HUES48 (cell line): ENCODE measurements at regions not wholly inside any gene's neighbourhood (a gene's known extent, or its start where the extent isn't known, plus 50 kb on each side); places are given as distances from the start of the nearest gene placed in this dataset.

Source experiments
- H3K27ac ChIP-seq: one replicate; pipeline ENCODE4 v1.7.0; 2013; ENCODE audit warnings: low read depth, low read length, inconsistent platforms
- H3K27me3 ChIP-seq: 2 replicates; pipeline ENCODE4 v1.6.1; 2013; ENCODE audit warnings: mild to moderate bottlenecking, low read length; ENCODE audit not compliant: control insufficient read depth, insufficient read depth
- H3K36me3 ChIP-seq: 2 replicates; pipeline ENCODE4 v1.6.1; 2013; ENCODE audit warnings: low read length; ENCODE audit not compliant: control insufficient read depth, insufficient read depth
- H3K4me1 ChIP-seq: 2 replicates; pipeline ENCODE4 v1.6.1; 2013; ENCODE audit warnings: mild to moderate bottlenecking, low read length; ENCODE audit not compliant: control insufficient read depth, insufficient read depth
- H3K4me3 ChIP-seq: 2 replicates; pipeline ENCODE4 v1.5.1; 2013; ENCODE audit warnings: mild to moderate bottlenecking, low read depth, low read length
- H3K9ac ChIP-seq: 2 replicates; pipeline ENCODE4 v1.6.1; 2013; ENCODE audit warnings: mild to moderate bottlenecking, low read depth, low read length, moderate library complexity
- H3K9me3 ChIP-seq: 2 replicates; pipeline ENCODE4 v1.6.1; 2013; ENCODE audit warnings: low read length; ENCODE audit not compliant: control insufficient read depth, insufficient read depth

GRCh38 chr11:70025308-70025707 is 52.8 kb upstream of the ANO1 start:
- no peaks in the 10 kb centered on the region for H3K36me3 ChIP-seq
- H3K9ac ChIP-seq, result no peak overlapping the region
- H3K27me3 ChIP-seq, result no peaks in the 10 kb centered on the region
- H3K9me3 ChIP-seq, result peaks cover 3% of the 10 kb centered on the region; the same call in 1 of the 2 replicates
- H3K4me3 ChIP-seq, result no peak overlapping the region
- H3K4me1 ChIP-seq, result no peaks in the 10 kb centered on the region; the same call in 1 of the 2 replicates
- H3K27ac ChIP-seq, result no peak overlapping the region

- peaks cover 3% of the 10 kb centered on the region; the same call in 1 of the 2 replicates for H3K9me3 ChIP-seq
- H3K27ac ChIP-seq, result no peak overlapping the region
- H3K27me3 ChIP-seq, result no peaks in the 10 kb centered on the region
- no peak overlapping the region for H3K9ac ChIP-seq
- H3K36me3 ChIP-seq, result no peaks in the 10 kb centered on the region
- no peak overlapping the region for H3K4me3 ChIP-seq
- no peaks in the 10 kb centered on the region; the same call in 1 of the 2 replicates for H3K4me1 ChIP-seq
Measured at GRCh38 chr11:70026012-70026411, 52.1 kb upstream of the ANO1 start.

- Histone ChIP-seq H3K4me1 (no peaks in the 10 kb centered on the region; the same call in 1 of the 2 replicates), H3K9ac (no peak overlapping the region), H3K27ac (no peak overlapping the region), H3K36me3 (no peaks in the 10 kb centered on the region), H3K9me3 (peaks cover 3% of the 10 kb centered on the region; the same call in 1 of the 2 replicates), H3K4me3 (no peak overlapping the region), H3K27me3 (no peaks in the 10 kb centered on the region)
Measured at GRCh38 chr11:70026726-70027125, 51.4 kb upstream of the ANO1 start.

- Histone ChIP-seq H3K9me3 (peaks cover 3% of the 10 kb centered on the region; the same call in 1 of the 2 replicates), H3K9ac (no peak overlapping the region), H3K4me1 (no peaks in the 10 kb centered on the region; the same call in 1 of the 2 replicates)
Measured at GRCh38 chr11:70027451-70027850, 50.7 kb upstream of the ANO1 start.

GRCh38 chr11:70028147-70028855 is 49.8 kb upstream of the ANO1 start:
- no peaks in the 10 kb centered on the region for H3K36me3 ChIP-seq
- H3K4me3 ChIP-seq, result no peak overlapping the region
- no peak overlapping the region for H3K9ac ChIP-seq
- no peak overlapping the region for H3K27ac ChIP-seq
- H3K27me3 ChIP-seq, result 0 out of 2 replicates have a peak, but pooled peaks cover 5% of the 10 kb centered on the region
- no peaks in the 10 kb centered on the region; the same call in 1 of the 2 replicates for H3K4me1 ChIP-seq
- peaks cover 3% of the 10 kb centered on the region; the same call in 1 of the 2 replicates for H3K9me3 ChIP-seq

More at GRCh38 chr11:70027451-70027850, 50.7 kb upstream of the ANO1 start:
- Histone ChIP-seq H3K36me3 (no peaks in the 10 kb centered on the region), H3K27me3 (no peaks in the 10 kb centered on the region), H3K4me3 (no peak overlapping the region), H3K27ac (no peak overlapping the region)
